OCI-LY7 (cell line): ENCODE measurements at regions not wholly inside any gene's neighbourhood (a gene's known extent, or its start where the extent isn't known, plus 50 kb on each side); places are given as distances from the start of the nearest gene placed in this dataset.

Experiments used
- BruUV-seq: library from RNA; stranded (reverse); fragments of 400-500 nt; replicated peaks from 2 replicates; lab custom pipeline; 2021; lab: Mats Ljungman, UMichigan
- CTCF ChIA-PET: fragments of 300-600 bp; sonication (Branson Sonifier 250); formaldehyde crosslinking; loops from one replicate; lab custom pipeline; 2022; ENCODE audit warnings: antibody characterized with exemption; ENCODE audit not compliant: unreplicated experiment; lab: Charles Lee
- POLR2A ChIA-PET: fragments of 300-600 bp; sonication (Branson Sonifier 250); formaldehyde crosslinking; loops from one replicate; lab custom pipeline; 2022; ENCODE audit warnings: antibody characterized with exemption; lab: Charles Lee
- DNase-seq: peaks from one replicate; pipeline ENCODE4 v3.0.0-alpha.2; 2015; ENCODE audit warnings: low spot score
- H2AFZ ChIP-seq: fragments of 200-600 bp; sonication (generic), shearing (Covaris generic); 2 replicates; pipeline ENCODE4 v1.6.1; 2014; ENCODE audit warnings: mild to moderate bottlenecking, antibody characterized with exemption, low read length, moderate library complexity
- H3K27ac ChIP-seq: fragments of 200-600 bp; sonication (generic); 2 replicates; pipeline ENCODE4 v1.5.1; 2014; ENCODE audit warnings: mixed run types, low read depth, mild to moderate bottlenecking, moderate library complexity, low read length, inconsistent platforms; ENCODE audit not compliant: poor library complexity, severe bottlenecking
- H3K36me3 ChIP-seq: fragments of 200-600 bp; sonication (generic); 2 replicates; pipeline ENCODE4 v1.6.1; 2014; ENCODE audit warnings: mild to moderate bottlenecking, antibody characterized with exemption, low read length, moderate library complexity, mixed read lengths; ENCODE audit not compliant: insufficient read depth
- H3K4me1 ChIP-seq: fragments of 200-600 bp; sonication (generic); 2 replicates; pipeline ENCODE4 v1.5.1; 2014; ENCODE audit warnings: mild to moderate bottlenecking, low read length; ENCODE audit not compliant: insufficient read depth, poor library complexity, severe bottlenecking
- H3K4me2 ChIP-seq: fragments of 200-600 bp; sonication (generic); 2 replicates; pipeline ENCODE4 v1.6.1; 2014; ENCODE audit warnings: mild to moderate bottlenecking, low read length
- H3K4me3 ChIP-seq: fragments of 200-600 bp; sonication (generic); 2 replicates; pipeline ENCODE4 v1.5.1; 2014; ENCODE audit warnings: mild to moderate bottlenecking, low read depth, low read length; ENCODE audit not compliant: poor library complexity, severe bottlenecking
- H3K79me2 ChIP-seq: fragments of 200-600 bp; sonication (generic); 2 replicates; pipeline ENCODE4 v1.6.1; 2016; ENCODE audit warnings: low read depth, mild to moderate bottlenecking, low read length, moderate library complexity, mixed read lengths; ENCODE audit not compliant: insufficient read depth
- H3K9me2 ChIP-seq: fragments of 200-600 bp; sonication (generic); 2 replicates; pipeline ENCODE4 v1.6.1; 2016; ENCODE audit warnings: mild to moderate bottlenecking, low read length, mixed read lengths; ENCODE audit not compliant: insufficient read depth
- H3K9me3 ChIP-seq: fragments of 200-600 bp; sonication (generic); 2 replicates; pipeline ENCODE4 v1.6.1; 2014; ENCODE audit warnings: mild to moderate bottlenecking, mixed run types, low read length, mixed read lengths
- H4K20me1 ChIP-seq: fragments of 200-600 bp; sonication (generic); 2 replicates; pipeline ENCODE4 v1.6.1; 2014; ENCODE audit warnings: mild to moderate bottlenecking, antibody characterized with exemption, low read length, moderate library complexity, mixed read lengths; ENCODE audit not compliant: insufficient read depth
- EZH2phosphoT487 ChIP-seq: fragments of 200-600 bp; sonication (generic); IDR thresholded peaks from 2 replicates; pipeline ENCODE4 v1.6.1; 2018; ENCODE audit warnings: low read depth, borderline replicate concordance, mild to moderate bottlenecking, mixed run types, antibody characterized with exemption, low read length, moderate library complexity, mixed read lengths
- intact Hi-C: fragments of 100-400 bp; cut with micrococcal nuclease; formaldehyde crosslinking; loops from one replicate; pipeline ENCODE4 v1.10.0; 2022; ENCODE audit not compliant: unreplicated experiment
- TF ChIP-seq, protein P1 (sequence below): fragments of 200-600 bp; sonication (generic); conservative IDR thresholded peaks from 2 replicates; pipeline ENCODE4 v1.5.1; 2014; ENCODE audit warnings: mild to moderate bottlenecking, antibody characterized with exemption, low read length, moderate library complexity, mixed read lengths

DNA sequence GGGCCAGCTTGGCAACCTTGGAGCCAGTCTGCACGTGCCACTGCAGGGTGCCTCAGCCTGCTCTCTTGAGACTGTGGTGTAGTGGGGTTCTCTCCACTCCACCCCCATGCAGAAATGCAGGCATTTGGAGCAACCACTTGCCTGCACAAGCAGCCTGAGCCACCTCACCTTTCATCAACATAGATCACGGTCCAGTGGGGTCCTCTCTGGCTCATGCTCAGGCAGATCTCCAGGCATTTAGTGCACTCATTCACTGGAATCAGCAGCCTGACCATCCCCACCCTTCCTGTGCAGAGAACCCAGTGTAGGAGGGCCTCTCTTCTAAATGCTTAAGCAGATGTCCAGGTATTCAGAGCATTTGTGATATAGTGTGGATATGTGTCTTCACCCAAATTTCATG lies 2330.1 kb downstream of the PCDH9 start:
- BruUV-seq: no TSS peak
- ChIA-PET CTCF (no interaction called here), POLR2A (no interaction called here)
- H3K9me3 ChIP-seq: no peaks in the 10 kb centered on the region
- H3K36me3 ChIP-seq: no peaks in the 10 kb centered on the region
- no peak overlapping the region for H2AFZ ChIP-seq
- H3K4me1 ChIP-seq: no peaks in the 10 kb centered on the region
- no peaks in the 10 kb centered on the region for H4K20me1 ChIP-seq
- no peak for TF ChIP-seq EZH2phosphoT487
- TF ChIP-seq, protein P1, sequence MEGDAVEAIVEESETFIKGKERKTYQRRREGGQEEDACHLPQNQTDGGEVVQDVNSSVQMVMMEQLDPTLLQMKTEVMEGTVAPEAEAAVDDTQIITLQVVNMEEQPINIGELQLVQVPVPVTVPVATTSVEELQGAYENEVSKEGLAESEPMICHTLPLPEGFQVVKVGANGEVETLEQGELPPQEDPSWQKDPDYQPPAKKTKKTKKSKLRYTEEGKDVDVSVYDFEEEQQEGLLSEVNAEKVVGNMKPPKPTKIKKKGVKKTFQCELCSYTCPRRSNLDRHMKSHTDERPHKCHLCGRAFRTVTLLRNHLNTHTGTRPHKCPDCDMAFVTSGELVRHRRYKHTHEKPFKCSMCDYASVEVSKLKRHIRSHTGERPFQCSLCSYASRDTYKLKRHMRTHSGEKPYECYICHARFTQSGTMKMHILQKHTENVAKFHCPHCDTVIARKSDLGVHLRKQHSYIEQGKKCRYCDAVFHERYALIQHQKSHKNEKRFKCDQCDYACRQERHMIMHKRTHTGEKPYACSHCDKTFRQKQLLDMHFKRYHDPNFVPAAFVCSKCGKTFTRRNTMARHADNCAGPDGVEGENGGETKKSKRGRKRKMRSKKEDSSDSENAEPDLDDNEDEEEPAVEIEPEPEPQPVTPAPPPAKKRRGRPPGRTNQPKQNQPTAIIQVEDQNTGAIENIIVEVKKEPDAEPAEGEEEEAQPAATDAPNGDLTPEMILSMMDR: no peak
- DNase-seq: no peak
- H3K27ac ChIP-seq: no peak overlapping the region
- H3K4me2 ChIP-seq: no peak overlapping the region
- H3K9me2 ChIP-seq: no peaks in the 10 kb centered on the region
- intact Hi-C loops: no loop called here
- no peak overlapping the region for H3K4me3 ChIP-seq
- no peaks in the 10 kb centered on the region for H3K79me2 ChIP-seq

DNA sequence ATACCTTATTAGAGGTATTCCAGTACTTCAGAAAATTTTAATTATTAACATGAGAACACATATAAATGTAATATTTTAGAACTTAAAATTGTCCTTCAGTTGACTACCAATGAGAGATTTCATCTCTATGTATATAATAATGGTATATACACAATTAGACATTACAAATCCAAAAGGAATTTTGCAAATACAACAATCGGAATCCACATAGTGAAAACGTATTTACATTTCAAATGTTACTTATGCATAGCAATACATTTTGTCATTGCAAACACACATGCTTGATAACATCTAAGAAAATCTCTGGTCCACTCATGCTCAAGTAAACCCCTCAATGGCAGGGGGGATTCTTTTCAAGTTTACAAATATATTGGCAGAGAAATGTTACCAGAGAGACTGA lies 2345.2 kb downstream of the PCDH9 start:
- intact Hi-C loops: no loop called here
- CTCF ChIA-PET: no interaction called here
- BruUV-seq: no TSS peak
- H3K4me1 ChIP-seq: no peaks in the 10 kb centered on the region
- H3K36me3 ChIP-seq: no peaks in the 10 kb centered on the region
- H4K20me1 ChIP-seq: no peaks in the 10 kb centered on the region
- no peaks in the 10 kb centered on the region for H3K79me2 ChIP-seq
- no peak for DNase-seq
- POLR2A ChIA-PET: interaction anchor here (0.6 kb wide), 1 partner anchor 106 kb away, joined by 4 read pairs; no protein-coding TSS in a partner anchor
- H3K9me3 ChIP-seq: no peaks in the 10 kb centered on the region
- no peak overlapping the region for H3K4me2 ChIP-seq
- no peak overlapping the region for H2AFZ ChIP-seq
- H3K4me3 ChIP-seq: no peak overlapping the region
- no peak for TF ChIP-seq EZH2phosphoT487
- TF ChIP-seq, protein P1: no peak
- no peaks in the 10 kb centered on the region for H3K9me2 ChIP-seq
- H3K27ac ChIP-seq: no peak overlapping the region

DNA sequence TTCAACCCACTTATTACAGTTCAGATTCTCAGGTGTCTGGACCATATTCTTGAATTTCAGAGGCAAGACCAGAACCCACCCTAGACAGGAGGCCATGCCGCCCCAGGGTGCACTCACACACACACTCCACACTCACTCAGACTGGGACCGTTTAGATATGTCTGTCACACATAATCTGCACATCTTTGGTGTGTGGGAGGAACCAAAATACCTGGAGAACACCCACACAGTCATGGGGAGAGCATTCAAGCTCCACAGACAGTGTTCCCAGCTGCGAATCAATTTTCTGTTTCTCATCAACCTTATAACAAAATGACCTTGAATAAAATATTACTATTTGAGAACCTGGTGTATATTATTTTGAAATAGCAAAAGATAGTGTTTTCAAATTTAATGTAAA lies 2353.0 kb downstream of the PCDH9 start:
- H2AFZ ChIP-seq: no peak overlapping the region
- no peak for TF ChIP-seq EZH2phosphoT487
- TF ChIP-seq, protein P1: no peak
- POLR2A ChIA-PET: no interaction called here
- no peak for DNase-seq
- no peak overlapping the region for H3K4me3 ChIP-seq
- intact Hi-C loops: no loop called here
- no TSS peak for BruUV-seq
- no peak overlapping the region for H3K4me2 ChIP-seq
- no peaks in the 10 kb centered on the region for H4K20me1 ChIP-seq
- no peaks in the 10 kb centered on the region for H3K79me2 ChIP-seq
- no peak overlapping the region for H3K27ac ChIP-seq
- no peaks in the 10 kb centered on the region for H3K9me2 ChIP-seq
- no peaks in the 10 kb centered on the region for H3K36me3 ChIP-seq
- H3K4me1 ChIP-seq: no peaks in the 10 kb centered on the region
- no peaks in the 10 kb centered on the region for H3K9me3 ChIP-seq
- CTCF ChIA-PET: no interaction called here
